Right renal pelvis (tissue), 4 donors: ENCODE measurements at regions not wholly inside any gene's neighbourhood (a gene's known extent, or its start where the extent isn't known, plus 50 kb on each side); places are given as distances from the start of the nearest gene placed in this dataset.
"Not testable (repeated sequence)": the region's sequence is repeated elsewhere in the genome, so short reads cannot be mapped to it uniquely, and the experiment has no call there.

Experiments
- DNase-seq, 4 donors: peaks; one replicate each; pipeline ENCODE4 v3.0.0-alpha.2; 2013; ENCODE audit warnings: low read depth in 4 of 4, low spot score in 3 of 4, missing footprints in 1 of 4

DNA sequence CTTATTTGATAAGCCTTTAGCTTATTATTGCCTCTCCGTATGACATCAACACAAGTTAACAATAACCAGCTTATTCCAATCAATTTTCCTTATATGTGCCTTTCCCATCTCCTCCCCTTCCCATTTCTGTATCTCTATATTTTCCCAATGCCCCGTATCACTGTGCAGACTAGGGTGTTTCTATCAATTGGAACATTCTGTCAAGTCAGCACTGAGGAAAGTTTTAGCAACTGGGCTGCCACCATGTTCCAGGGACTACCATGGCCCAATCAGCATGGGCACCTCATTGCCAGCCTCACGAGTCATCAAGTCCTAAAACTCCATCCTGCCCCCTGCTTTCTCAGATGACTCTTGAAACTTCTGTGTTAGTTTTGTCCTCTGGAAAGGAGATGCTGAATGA is 973.1 kb upstream of the CNTN5 start:
- no peak for DNase-seq

DNA sequence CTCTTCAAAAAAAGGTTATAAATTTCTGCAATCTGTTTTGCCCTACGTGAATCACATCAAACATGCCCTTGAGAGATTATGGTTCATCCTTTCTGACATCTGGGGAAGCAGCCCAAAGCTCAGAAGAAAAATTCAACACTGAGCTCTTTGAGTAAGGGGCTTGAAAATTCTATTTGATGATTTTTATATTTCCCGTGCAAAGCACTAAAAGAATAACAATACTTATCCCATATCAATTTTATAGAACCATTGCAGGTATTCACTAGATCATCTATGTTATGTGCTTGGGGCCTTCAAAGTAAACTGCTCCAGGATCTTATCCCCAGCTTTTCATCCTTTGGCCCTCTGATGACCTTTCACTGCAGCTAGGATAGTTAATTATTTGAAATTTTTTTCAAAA is 966.9 kb upstream of the CNTN5 start:
- no peak for DNase-seq

DNA sequence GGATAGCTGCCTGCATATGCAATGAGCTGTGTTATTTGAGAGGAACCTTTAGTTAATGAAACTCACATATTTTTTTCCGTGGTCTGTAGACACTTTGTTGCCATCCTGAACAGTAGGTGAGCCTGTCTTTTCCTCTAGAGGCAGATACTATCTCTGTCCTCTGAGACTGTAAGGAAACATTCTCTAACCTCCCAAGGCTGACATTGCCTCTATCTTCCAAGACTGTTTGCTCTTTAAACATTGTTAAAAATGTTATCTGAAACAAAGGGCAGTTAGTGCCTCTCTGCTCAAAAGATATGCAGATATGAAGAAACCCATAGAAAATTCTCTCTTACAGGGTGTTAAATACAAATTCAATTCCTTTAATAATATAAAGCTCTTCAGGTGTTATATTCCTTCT is 963.8 kb upstream of the CNTN5 start:
- no peak for DNase-seq

DNA sequence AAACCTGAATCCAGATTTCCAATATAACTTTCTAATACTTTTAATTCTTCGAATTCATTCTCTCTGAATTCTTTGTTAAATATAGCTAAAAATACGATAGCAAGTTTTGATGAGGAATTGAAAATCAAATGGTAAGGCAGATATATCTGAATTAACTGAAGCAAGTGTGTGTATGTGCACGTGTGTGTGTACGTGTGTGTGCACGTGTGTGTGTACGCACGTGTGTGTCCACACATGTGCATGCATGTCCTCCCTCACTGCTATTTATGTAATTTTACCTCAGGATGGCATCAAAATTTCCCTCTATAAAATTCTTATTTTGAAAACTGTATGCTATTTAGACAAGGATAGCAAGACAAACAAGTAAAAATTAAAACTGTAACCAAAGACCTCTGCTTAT is 961.3 kb upstream of the CNTN5 start:
- no peak for DNase-seq

DNA sequence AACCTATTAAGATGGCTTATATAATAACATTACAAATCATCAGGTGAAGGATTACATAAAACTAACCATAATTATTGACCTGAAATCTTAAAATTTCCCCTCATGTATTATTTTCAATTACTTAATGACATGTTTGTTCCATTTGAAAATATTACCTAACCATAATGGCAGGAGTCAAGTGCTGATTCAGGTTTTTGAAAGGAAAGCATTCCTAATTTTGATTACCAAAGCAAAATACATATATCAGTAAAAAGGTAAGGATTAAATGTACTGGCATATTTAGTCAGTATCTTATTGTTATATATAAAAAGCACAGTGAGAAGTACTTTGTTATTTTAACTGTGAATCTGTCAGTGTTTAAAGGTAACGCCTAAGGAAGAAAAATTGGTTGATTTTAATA is 960.0 kb upstream of the CNTN5 start:
- DNase-seq, result no peak

GRCh38 chr11:98061858-98062257 is 958.9 kb upstream of the CNTN5 start:
- no peak for DNase-seq

- no peak for DNase-seq
Observed at GRCh38 chr11:98062714-98063113, 958.0 kb upstream of the CNTN5 start.

- peak in 1 of 4 donors; percentile 1 for DNase-seq
Observed at GRCh38 chr11:98068251-98068650, 952.5 kb upstream of the CNTN5 start.

GRCh38 chr11:98069147-98069546 is 951.6 kb upstream of the CNTN5 start:
- DNase-seq, result not testable (repeated sequence)

DNA sequence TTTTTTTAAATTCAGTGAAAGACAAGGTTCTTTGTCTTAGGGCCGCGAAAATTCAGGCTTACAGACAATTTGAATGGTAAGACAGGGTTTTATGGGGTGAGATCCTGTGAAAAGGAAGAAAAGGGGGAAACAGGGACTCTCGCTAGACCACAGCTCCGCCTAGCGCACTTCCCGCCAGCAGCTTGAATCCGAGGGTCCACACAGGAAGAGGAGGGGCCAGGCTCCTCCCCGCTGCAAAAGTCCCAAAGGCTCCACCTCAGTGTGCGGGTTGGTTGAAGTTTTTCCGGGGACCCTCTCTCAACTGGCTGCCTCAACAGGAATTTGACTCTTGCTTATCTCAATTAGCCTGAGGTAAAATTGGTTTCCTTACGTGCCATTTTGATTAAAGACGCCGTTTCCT is 950.9 kb upstream of the CNTN5 start:
- no peak for DNase-seq

GRCh38 chr11:98090861-98091505 is 929.8 kb upstream of the CNTN5 start:
- DNase-seq, result no peak

DNA sequence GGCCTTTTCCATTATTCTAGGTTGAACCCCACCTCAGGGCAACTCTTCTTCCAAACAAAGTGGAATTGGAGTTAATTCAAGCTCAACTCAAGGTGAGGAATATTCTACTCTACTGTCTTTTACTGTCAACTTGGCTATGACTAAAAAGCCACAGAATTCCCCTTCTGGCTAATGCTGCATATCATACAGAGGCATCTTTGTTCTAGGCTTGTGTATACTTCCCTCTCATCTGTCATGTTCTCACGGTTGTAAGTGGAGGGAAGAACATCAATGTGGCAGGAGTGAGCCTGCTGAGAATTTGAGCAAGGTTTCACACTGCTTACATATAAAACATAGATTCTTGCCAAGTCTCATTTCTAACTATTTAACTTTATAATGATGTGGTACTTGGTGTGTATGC is 921.4 kb upstream of the CNTN5 start:
- no peak for DNase-seq

- no peak for DNase-seq
Observed at GRCh38 chr11:98100689-98101088, 920.1 kb upstream of the CNTN5 start.

- no peak for DNase-seq
Observed at GRCh38 chr11:98101329-98101728, 919.4 kb upstream of the CNTN5 start.

DNA sequence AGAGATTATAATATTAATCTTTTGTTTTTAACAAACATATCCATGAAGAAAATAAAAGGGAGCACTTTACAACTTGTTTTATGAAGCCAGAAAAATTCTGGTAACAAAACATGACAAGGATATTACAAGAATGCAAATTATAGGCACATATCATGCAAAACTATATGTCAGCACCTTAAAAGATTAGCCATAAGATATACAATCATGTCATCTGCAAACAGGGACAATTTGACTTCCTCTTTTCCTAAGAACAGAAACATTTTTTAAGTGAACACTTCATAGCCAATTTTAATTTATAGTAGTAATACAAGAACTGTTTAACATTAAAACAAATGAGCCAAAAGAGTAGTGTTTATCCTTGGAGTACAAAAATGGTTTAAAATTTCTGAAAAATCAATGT is 916.5 kb upstream of the CNTN5 start:
- no peak for DNase-seq

GRCh38 chr11:98107736-98108135 is 913.0 kb upstream of the CNTN5 start:
- no peak for DNase-seq

DNA sequence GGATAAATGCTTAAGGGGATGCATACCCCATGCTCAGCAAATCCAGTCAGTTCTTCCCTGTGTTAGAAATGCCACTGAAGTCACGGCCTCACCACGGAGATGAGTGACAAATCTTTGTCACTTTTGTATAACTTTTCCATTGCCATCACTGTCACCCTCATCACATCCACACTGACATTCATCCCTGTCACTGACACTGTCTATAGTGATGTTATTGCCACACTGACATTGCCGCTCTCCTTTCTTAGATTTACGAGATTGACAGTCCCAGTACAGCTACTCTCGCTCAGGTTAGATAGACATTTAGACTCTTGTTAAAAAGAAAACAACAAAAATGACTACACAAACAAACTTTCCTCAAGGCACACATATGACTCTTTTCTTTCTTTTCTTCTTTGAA is 910.7 kb upstream of the CNTN5 start:
- no peak for DNase-seq

GRCh38 chr11:98115873-98116272 is 904.9 kb upstream of the CNTN5 start:
- no peak for DNase-seq

DNA sequence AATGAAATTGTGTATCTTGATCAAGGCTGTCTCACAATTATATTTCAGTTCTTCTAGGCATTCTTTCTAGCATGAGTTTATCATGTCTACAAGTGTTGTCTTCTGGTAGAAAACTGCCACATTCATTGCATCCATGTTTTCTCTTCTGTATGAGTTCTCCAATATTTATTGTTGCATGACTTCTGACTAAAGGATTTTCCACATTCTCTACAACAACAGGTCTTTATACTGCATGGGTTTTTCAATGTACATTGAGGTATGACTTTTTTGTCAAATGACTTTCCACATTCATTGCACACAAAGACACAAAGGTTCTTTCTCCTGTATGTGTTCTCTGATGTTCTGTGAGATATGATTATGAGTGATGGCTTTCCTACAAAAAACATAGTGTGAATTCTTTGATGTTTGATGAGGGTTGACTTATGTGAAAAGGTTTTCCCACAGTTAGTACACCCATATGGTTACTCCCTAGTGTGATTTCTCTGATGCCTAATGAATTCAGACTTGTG is 890.6 kb upstream of the CNTN5 start:
- DNase-seq, result no peak

- DNase-seq, result no peak
Observed at GRCh38 chr11:98136357-98136756, 884.4 kb upstream of the CNTN5 start.

- no peak for DNase-seq
Observed at GRCh38 chr11:98137437-98137836, 883.3 kb upstream of the CNTN5 start.

GRCh38 chr11:98143661-98144060 is 877.1 kb upstream of the CNTN5 start:
- DNase-seq, result no peak

DNA sequence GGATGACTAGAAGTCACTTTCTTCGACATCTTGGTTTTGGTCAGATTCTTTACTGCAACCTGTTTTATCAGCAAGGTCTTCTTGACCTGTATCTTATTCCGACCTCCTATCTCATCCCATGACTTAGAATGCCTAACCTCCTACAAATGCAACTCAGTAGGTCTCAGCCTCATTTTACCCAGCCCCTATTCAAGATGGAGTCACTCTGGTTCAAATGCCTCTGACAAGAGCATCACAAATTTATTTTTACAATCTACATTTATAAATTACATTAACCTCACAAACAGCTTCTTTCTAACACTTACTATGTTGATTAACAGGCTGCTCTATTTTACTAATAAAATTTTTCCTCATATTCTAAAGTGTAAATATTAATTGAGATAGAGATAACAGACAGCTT is 867.0 kb upstream of the CNTN5 start:
- DNase-seq, result no peak
